ENCODE measurements at regions not wholly inside any gene's neighbourhood (a gene's known extent, or its start where the extent isn't known, plus 50 kb on each side); places are given as distances from the start of the nearest gene placed in this dataset.

GRCh38 chr13:88649855-88650254 lies 978.7 kb downstream of the SLITRK5 start:
- Histone ChIP-seq H3K36me3 (ENCODE audit: control insufficient read depth in 4 of 4, insufficient read depth in 3 of 4, low read depth in 1 of 4, low read length in 3 of 4) (no peaks in the 10 kb centered on the region), H3K4me1 (ENCODE audit: control insufficient read depth in 4 of 4, insufficient read depth in 4 of 4, low read length in 3 of 4) (no peaks in the 10 kb centered on the region)
- WGBS = 64% methylated on average over 4 of the region's 4 CpGs

GRCh38 chr13:88651531-88651930 lies 980.4 kb downstream of the SLITRK5 start:
- H3K27ac ChIP-seq (ENCODE audit: low read depth in 1 of 2, low read length in 2 of 2) = no peak overlapping the region
- H3K4me3 ChIP-seq (ENCODE audit: low read depth in 1 of 3, low read length in 3 of 3) = no peak overlapping the region
- H3K9me3 ChIP-seq (ENCODE audit: control insufficient read depth in 4 of 4, low read length in 3 of 4) = no peaks in the 10 kb centered on the region
- H3K27me3 ChIP-seq (ENCODE audit: control insufficient read depth in 4 of 4, insufficient read depth in 4 of 4, low read length in 3 of 4) = no peaks in the 10 kb centered on the region
- 79% methylated on average over 5 of the region's 5 CpGs for WGBS
- H3K9ac ChIP-seq (ENCODE audit: low read depth in 1 of 2, low read length in 2 of 2) = no peak overlapping the region
- no peaks in the 10 kb centered on the region for H3K4me1 ChIP-seq (ENCODE audit: control insufficient read depth in 4 of 4, insufficient read depth in 4 of 4, low read length in 3 of 4)
- DNase-seq (ENCODE audit: low spot score) = no peak
- H3K36me3 ChIP-seq (ENCODE audit: control insufficient read depth in 4 of 4, insufficient read depth in 3 of 4, low read depth in 1 of 4, low read length in 3 of 4) = no peaks in the 10 kb centered on the region
- TF ChIP-seq YY1 (IDR thresholded peaks at IDR 0.05) (no peak), CTCF (IDR thresholded peaks at IDR 0.05; ENCODE audit: low read depth, low read length, missing input control) (no peak), MAX (IDR thresholded peaks at IDR 0.05) (no peak), GABPA (IDR thresholded peaks at IDR 0.05 in 1 of 2, conservative IDR thresholded peaks at IDR 0.05 in 1 of 2) (no peak), FOXA1 (IDR thresholded peaks at IDR 0.05) (no peak), RXRA (IDR thresholded peaks at IDR 0.05) (no peak), FOXA2 (IDR thresholded peaks at IDR 0.05) (no peak), REST (IDR thresholded peaks at IDR 0.05) (no peak), HNF4G (IDR thresholded peaks at IDR 0.05) (no peak), JUND (IDR thresholded peaks at IDR 0.05) (no peak), SP1 (IDR thresholded peaks at IDR 0.05) (no peak), HNF4A (conservative IDR thresholded peaks at IDR 0.05) (no peak), ZBTB33 (IDR thresholded peaks at IDR 0.05) (no peak), NR2F2 (IDR thresholded peaks at IDR 0.05) (no peak), EGR1 (IDR thresholded peaks at IDR 0.05; ENCODE audit: low read depth in 2 of 2) (no peak), TAF1 (conservative IDR thresholded peaks at IDR 0.05) (no peak), ATF3 (IDR thresholded peaks at IDR 0.05) (no peak), RAD21 (IDR thresholded peaks at IDR 0.05) (no peak)

More at GRCh38 chr13:88649855-88650254, 978.7 kb downstream of the SLITRK5 start:
- no peak for DNase-seq (ENCODE audit: low spot score)
- Histone ChIP-seq H3K27me3 (ENCODE audit: control insufficient read depth in 4 of 4, insufficient read depth in 4 of 4, low read length in 3 of 4) (no peaks in the 10 kb centered on the region), H3K4me3 (ENCODE audit: low read depth in 1 of 3, low read length in 3 of 3) (no peak overlapping the region), H3K27ac (ENCODE audit: low read depth in 1 of 2, low read length in 2 of 2) (no peak overlapping the region), H3K9ac (ENCODE audit: low read depth in 1 of 2, low read length in 2 of 2) (no peak overlapping the region), H3K9me3 (ENCODE audit: control insufficient read depth in 4 of 4, low read length in 3 of 4) (no peaks in the 10 kb centered on the region)
- TF ChIP-seq FOXA1 (IDR thresholded peaks at IDR 0.05) = no peak
- TF ChIP-seq EGR1 (IDR thresholded peaks at IDR 0.05; ENCODE audit: low read depth in 2 of 2) = no peak
- no peak for TF ChIP-seq JUND (IDR thresholded peaks at IDR 0.05)
- no peak for TF ChIP-seq FOXA2 (IDR thresholded peaks at IDR 0.05)
- no peak for TF ChIP-seq SP1 (IDR thresholded peaks at IDR 0.05)
- no peak for TF ChIP-seq TAF1 (conservative IDR thresholded peaks at IDR 0.05)
- no peak for TF ChIP-seq MAX (IDR thresholded peaks at IDR 0.05)
- TF ChIP-seq HNF4A (conservative IDR thresholded peaks at IDR 0.05) = no peak

All from liver (tissue), 8 donors.